ENCODE measurements at regions not wholly inside any gene's neighbourhood (a gene's known extent, or its start where the extent isn't known, plus 50 kb on each side); places are given as distances from the start of the nearest gene placed in this dataset.

DNA sequence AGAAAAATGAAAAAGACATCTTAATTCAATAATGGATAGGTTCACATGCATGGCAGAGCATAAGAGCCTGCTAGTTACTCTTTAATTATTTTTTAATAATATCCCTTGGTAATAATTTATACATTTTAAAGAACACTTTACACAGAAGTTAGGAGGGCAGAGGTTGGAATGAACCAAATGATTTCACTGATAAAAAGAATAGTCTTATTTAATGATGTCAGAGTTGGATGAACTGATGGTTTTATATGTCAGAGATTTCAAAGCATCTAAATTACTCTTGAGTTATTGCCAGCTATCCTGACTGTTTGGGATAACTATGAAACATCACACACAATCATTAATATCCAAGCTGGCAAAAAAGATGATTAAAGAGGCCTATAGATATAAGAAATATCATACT lies 244.8 kb downstream of the CSNK1G3 start:
- H4K20me1 ChIP-seq (replicated peaks; ENCODE audit: control insufficient read depth, extremely low read depth, insufficient read depth, low read length) = no peaks in the 10 kb centered on the region
- DNase-seq (ENCODE audit: low read depth, low spot score) (no peak), FAIRE-seq (no peak)
- no peaks in the 10 kb centered on the region for H3K9me1 ChIP-seq (replicated peaks; ENCODE audit: control insufficient read depth, extremely low read depth, insufficient read depth, low read length)
- no peak overlapping the region for H3K4me3 ChIP-seq (replicated peaks in 1 of 3; ENCODE audit: insufficient read depth in 1 of 3, low read depth in 1 of 3, low read length in 3 of 3)
- dilution Hi-C loops (cut with MboI; ENCODE audit: extremely low pct_ligation_motif_present, low sequenced_read_pairs) = no loop called here
- intact Hi-C loops (cut with micrococcal nuclease) = no loop called here
- H3K9me3 ChIP-seq (replicated peaks; ENCODE audit: control insufficient read depth, insufficient read depth, low read length) = no peaks in the 10 kb centered on the region
- TF ChIP-seq GATA2 (IDR thresholded peaks at IDR 0.05; ENCODE audit: insufficient read depth, insufficient read length, low read depth, low read length) = no peak
- no peak for TF ChIP-seq POLR2AphosphoS5 (IDR thresholded peaks at IDR 0.05; ENCODE audit: insufficient read depth, low read depth, low read length)
- TF ChIP-seq CTCF (IDR thresholded peaks at IDR 0.05; ENCODE audit: extremely low read depth in 1 of 2, insufficient read depth in 1 of 2, low read depth in 1 of 2, low read length in 2 of 2) = no peak
- TF ChIP-seq EZH2 (IDR thresholded peaks at IDR 0.05; ENCODE audit: borderline replicate concordance, low read depth, low read length, severe bottlenecking) = no peak
- TF ChIP-seq MYC (IDR thresholded peaks at IDR 0.05; ENCODE audit: low read depth, low read length) = no peak
- no peaks in the 10 kb centered on the region for H3K79me2 ChIP-seq (ENCODE audit: control insufficient read depth, insufficient read depth, low read length)
- no peak overlapping the region for H3K4me2 ChIP-seq (ENCODE audit: insufficient read depth, low read length)
- no TSS peak for BruUV-seq (replicated peaks)
- no peak overlapping the region for H3K9ac ChIP-seq (replicated peaks; ENCODE audit: extremely low read depth, insufficient read depth, low read length)
- H2AFZ ChIP-seq (ENCODE audit: low read depth, low read length) = no peak overlapping the region
- H3K27ac ChIP-seq (ENCODE audit: insufficient read depth, low read depth, low read length) = no peak overlapping the region
- no peaks in the 10 kb centered on the region for H3K27me3 ChIP-seq (ENCODE audit: control insufficient read depth in 2 of 2, insufficient read depth in 2 of 2, low read length in 2 of 2)
- no peaks in the 10 kb centered on the region for H3K4me1 ChIP-seq (ENCODE audit: control insufficient read depth, extremely low read depth, insufficient read depth, low read length)
- H3K36me3 ChIP-seq (ENCODE audit: control insufficient read depth in 2 of 2, extremely low read depth in 1 of 2, insufficient read depth in 2 of 2, low read length in 2 of 2) = no peaks in the 10 kb centered on the region
- CTCF ChIA-PET = interaction anchor here (0.5 to 2.0 kb wide), 2 partner anchors 11 to 1262 kb away, joined by 3 to 11 read pairs; no protein-coding TSS in a partner anchor
- POLR2A ChIA-PET = no interaction called here

- no peak overlapping the region for H3K9ac ChIP-seq (replicated peaks; ENCODE audit: extremely low read depth, insufficient read depth, low read length)
- CTCF ChIA-PET = interaction anchor here (1.0 to 2.0 kb wide), 2 partner anchors 10 to 85 kb away, joined by 5 to 11 read pairs; no protein-coding TSS in a partner anchor
- POLR2A ChIA-PET = no interaction called here
These were observed 244.3 kb downstream of the CSNK1G3 start for GRCh38 chr5:123756318-123756665.

More at GRCh38 chr5:123756318-123756665, 244.3 kb downstream of the CSNK1G3 start:
- Histone ChIP-seq H4K20me1 (replicated peaks; ENCODE audit: control insufficient read depth, extremely low read depth, insufficient read depth, low read length) (no peaks in the 10 kb centered on the region), H3K27me3 (ENCODE audit: control insufficient read depth in 2 of 2, insufficient read depth in 2 of 2, low read length in 2 of 2) (no peaks in the 10 kb centered on the region), H3K4me1 (ENCODE audit: control insufficient read depth, extremely low read depth, insufficient read depth, low read length) (no peaks in the 10 kb centered on the region), H3K4me3 (replicated peaks in 1 of 3; ENCODE audit: insufficient read depth in 1 of 3, low read depth in 1 of 3, low read length in 3 of 3) (no peak overlapping the region), H2AFZ (ENCODE audit: low read depth, low read length) (no peak overlapping the region), H3K79me2 (ENCODE audit: control insufficient read depth, insufficient read depth, low read length) (no peaks in the 10 kb centered on the region), H3K4me2 (ENCODE audit: insufficient read depth, low read length) (no peak overlapping the region), H3K9me1 (replicated peaks; ENCODE audit: control insufficient read depth, extremely low read depth, insufficient read depth, low read length) (no peaks in the 10 kb centered on the region), H3K36me3 (ENCODE audit: control insufficient read depth in 2 of 2, extremely low read depth in 1 of 2, insufficient read depth in 2 of 2, low read length in 2 of 2) (no peaks in the 10 kb centered on the region), H3K27ac (ENCODE audit: insufficient read depth, low read depth, low read length) (no peak overlapping the region), H3K9me3 (replicated peaks; ENCODE audit: control insufficient read depth, insufficient read depth, low read length) (no peaks in the 10 kb centered on the region)
- dilution Hi-C loops (cut with MboI; ENCODE audit: extremely low pct_ligation_motif_present, low sequenced_read_pairs) = no loop called here
- DNase-seq (ENCODE audit: low read depth, low spot score) = no peak
- FAIRE-seq = no peak
- intact Hi-C loops (cut with micrococcal nuclease) = no loop called here
- no TSS peak for BruUV-seq (replicated peaks)
- TF ChIP-seq POLR2A (IDR thresholded peaks at IDR 0.05; ENCODE audit: low read depth, low read length) (no peak), JUN (IDR thresholded peaks at IDR 0.05; ENCODE audit: borderline replicate concordance, insufficient read depth, insufficient read length, low read depth) (no peak), MYC (IDR thresholded peaks at IDR 0.05; ENCODE audit: low read depth, low read length) (no peak), FOS (IDR thresholded peaks at IDR 0.05; ENCODE audit: borderline replicate concordance, insufficient read depth, low read length) (no peak), CTCF (IDR thresholded peaks at IDR 0.05; ENCODE audit: extremely low read depth in 1 of 2, insufficient read depth in 1 of 2, low read depth in 1 of 2, low read length in 2 of 2) (no peak), POLR2AphosphoS5 (IDR thresholded peaks at IDR 0.05; ENCODE audit: insufficient read depth, low read depth, low read length) (no peak), GATA2 (IDR thresholded peaks at IDR 0.05; ENCODE audit: insufficient read depth, insufficient read length, low read depth, low read length) (no peak), EZH2 (IDR thresholded peaks at IDR 0.05; ENCODE audit: borderline replicate concordance, low read depth, low read length, severe bottlenecking) (no peak)
- TF ChIP-seq, protein P1, sequence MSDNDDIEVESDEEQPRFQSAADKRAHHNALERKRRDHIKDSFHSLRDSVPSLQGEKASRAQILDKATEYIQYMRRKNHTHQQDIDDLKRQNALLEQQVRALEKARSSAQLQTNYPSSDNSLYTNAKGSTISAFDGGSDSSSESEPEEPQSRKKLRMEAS (IDR thresholded peaks at IDR 0.05; ENCODE audit: insufficient read depth, insufficient read length) = no peak

All from endothelial cell of umbilical vein (primary cell).